Common myeloid progenitor, CD34-positive (primary cell): ENCODE measurements at regions not wholly inside any gene's neighbourhood (a gene's known extent, or its start where the extent isn't known, plus 50 kb on each side); places are given as distances from the start of the nearest gene placed in this dataset.

ENCODE experiments used
- CTCF ChIA-PET: fragments of 350-600 bp; sonication (Branson Sonifier 250); formaldehyde crosslinking; loops from one replicate; lab custom pipeline; 2021; ENCODE audit warnings: antibody characterized with exemption; lab: Charles Lee
- POLR2A ChIA-PET: fragments of 350-600 bp; sonication (Branson Sonifier 250); formaldehyde crosslinking; loops from one replicate; lab custom pipeline; 2021; ENCODE audit warnings: antibody characterized with exemption; lab: Charles Lee
- DNase-seq, 3 donors: peaks; one replicate each; pipeline versions ENCODE4 v3.0.0 to v3.0.0-alpha.2; 2013
- H3K27ac ChIP-seq, 2 experiments: 1 replicate in 1 of 2; 2 replicates in 1 of 2; pipeline ENCODE4 v1.7.0; 2013; ENCODE audit warnings: inconsistent platforms in 2 of 2, low read length in 2 of 2, mild to moderate bottlenecking in 2 of 2, low read depth in 1 of 2, moderate library complexity in 1 of 2; ENCODE audit not compliant: severe bottlenecking in 2 of 2, insufficient read depth in 1 of 2, poor library complexity in 1 of 2
- H3K27me3 ChIP-seq, 5 experiments: replicated peaks in 2 of 5; 1 replicate in 3 of 5; 2 replicates in 2 of 5; pipeline versions ENCODE4 v1.6.1 to v1.7.0; 2013; ENCODE audit warnings: low read length in 4 of 5, mild to moderate bottlenecking in 2 of 5, moderate library complexity in 2 of 5, inconsistent platforms in 1 of 5; ENCODE audit not compliant: insufficient read depth in 5 of 5, control insufficient read depth in 4 of 5
- H3K36me3 ChIP-seq, 4 experiments: 1 replicate in 2 of 4; 2 replicates in 2 of 4; pipeline versions ENCODE4 v1.6.1 to v1.7.0; 2013; ENCODE audit warnings: low read length in 3 of 4, control low read depth in 1 of 4, mild to moderate bottlenecking in 1 of 4; ENCODE audit not compliant: control insufficient read depth in 4 of 4, insufficient read depth in 4 of 4
- H3K4me1 ChIP-seq, 4 experiments: 1 replicate in 3 of 4; 2 replicates in 1 of 4; pipeline versions ENCODE4 v1.6.1 to v1.7.1; 2013; ENCODE audit warnings: low read length in 3 of 4, mild to moderate bottlenecking in 3 of 4, control low read depth in 1 of 4, inconsistent platforms in 1 of 4, moderate library complexity in 1 of 4; ENCODE audit not compliant: control insufficient read depth in 4 of 4, insufficient read depth in 4 of 4; ENCODE audit errors: control extremely low read depth in 1 of 4
- H3K4me3 ChIP-seq, 7 experiments: 1 replicate in 4 of 7; 2 replicates in 3 of 7; pipeline versions ENCODE4 v1.5.1 to v1.7.0; 2013; ENCODE audit warnings: mild to moderate bottlenecking in 7 of 7, low read length in 6 of 7, moderate library complexity in 6 of 7, inconsistent platforms in 2 of 7, low read depth in 2 of 7, control low read depth in 1 of 7; ENCODE audit not compliant: insufficient read depth in 4 of 7, control insufficient read depth in 1 of 7; ENCODE audit errors: extremely low read depth in 1 of 7
- H3K9me3 ChIP-seq, 5 experiments: 1 replicate in 4 of 5; 2 replicates in 1 of 5; pipeline versions ENCODE4 v1.6.1 to v1.7.1; 2013; ENCODE audit warnings: low read length in 4 of 5, mild to moderate bottlenecking in 2 of 5, inconsistent platforms in 1 of 5, low read depth in 1 of 5, moderate library complexity in 1 of 5; ENCODE audit not compliant: control insufficient read depth in 4 of 5, insufficient read depth in 2 of 5; ENCODE audit errors: control extremely low read depth in 1 of 5
- WGBS: methylation state at CpG from one replicate; pipeline ENCODE4 v1.1.5; 2013; ENCODE audit not compliant: insufficient coverage; 5-methylcytosine and 5-hydroxymethylcytosine counted together

- ChIA-PET POLR2A (no interaction called here), CTCF (no interaction called here)
- Histone ChIP-seq H3K4me3 (no peak overlapping the region), H3K36me3 (no peaks in the 10 kb centered on the region), H3K27me3 (peaks cover 0 to 7% (median 3%) of the 10 kb centered on the region in 5 experiments), H3K27ac (no peak overlapping the region), H3K4me1 (no peaks in the 10 kb centered on the region), H3K9me3 (peaks cover 0 to 3% (median 0%) of the 10 kb centered on the region in 5 experiments)
- 89% methylated on average over 5 of the region's 7 CpGs for WGBS
- DNase-seq: no peak
Observed at GRCh38 chr20:22466447-22467171, 117.8 kb downstream of the FOXA2 start.

DNA sequence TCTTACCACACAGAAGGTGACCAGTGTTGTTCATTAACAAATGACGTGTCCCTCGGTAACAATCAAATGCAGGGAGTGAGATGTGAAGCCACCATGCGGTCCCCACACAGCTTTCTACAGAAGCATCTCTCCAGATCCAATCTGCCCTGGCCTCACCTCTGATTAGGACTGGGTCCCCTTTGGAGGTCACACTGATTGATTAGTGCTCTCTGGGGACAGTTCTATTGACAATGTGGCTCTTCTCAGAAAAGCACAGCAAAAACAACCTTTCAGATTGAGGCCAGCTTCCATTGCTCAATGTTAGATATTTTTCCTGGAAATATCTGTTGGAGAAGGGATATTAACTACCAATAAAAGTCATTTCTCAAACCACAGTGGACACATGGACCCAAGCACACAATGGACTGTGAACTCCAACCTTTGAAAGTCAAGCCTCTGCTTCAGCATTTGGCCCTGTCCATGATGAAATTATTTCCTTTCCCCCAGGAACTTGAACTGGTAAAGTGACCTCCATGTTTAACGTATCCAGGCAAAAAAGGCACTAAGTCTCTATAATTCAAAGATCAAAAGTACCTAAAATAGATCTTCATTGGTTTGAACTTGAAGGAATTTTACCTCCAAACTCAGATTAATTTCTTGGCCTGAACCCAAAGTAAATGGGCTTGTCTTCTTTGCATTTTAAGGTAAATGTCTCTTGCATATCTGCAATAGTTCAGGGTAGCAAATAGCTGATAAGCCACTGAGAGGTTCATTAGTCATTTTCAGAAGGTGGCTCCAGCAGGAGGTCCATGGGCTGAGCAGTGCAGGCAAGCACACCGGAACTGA is 118.5 kb downstream of the FOXA2 start:
- Histone ChIP-seq H3K36me3 (no peaks in the 10 kb centered on the region), H3K9me3 (peaks cover 0 to 3% (median 0%) of the 10 kb centered on the region in 5 experiments), H3K27me3 (peaks cover 0 to 7% (median 3%) of the 10 kb centered on the region in 5 experiments), H3K4me3 (no peak overlapping the region), H3K27ac (no peak overlapping the region), H3K4me1 (no peaks in the 10 kb centered on the region)
- 89% methylated on average over 5 of the region's 5 CpGs for WGBS
- ChIA-PET CTCF (no interaction called here), POLR2A (no interaction called here)
- no peak for DNase-seq

DNA sequence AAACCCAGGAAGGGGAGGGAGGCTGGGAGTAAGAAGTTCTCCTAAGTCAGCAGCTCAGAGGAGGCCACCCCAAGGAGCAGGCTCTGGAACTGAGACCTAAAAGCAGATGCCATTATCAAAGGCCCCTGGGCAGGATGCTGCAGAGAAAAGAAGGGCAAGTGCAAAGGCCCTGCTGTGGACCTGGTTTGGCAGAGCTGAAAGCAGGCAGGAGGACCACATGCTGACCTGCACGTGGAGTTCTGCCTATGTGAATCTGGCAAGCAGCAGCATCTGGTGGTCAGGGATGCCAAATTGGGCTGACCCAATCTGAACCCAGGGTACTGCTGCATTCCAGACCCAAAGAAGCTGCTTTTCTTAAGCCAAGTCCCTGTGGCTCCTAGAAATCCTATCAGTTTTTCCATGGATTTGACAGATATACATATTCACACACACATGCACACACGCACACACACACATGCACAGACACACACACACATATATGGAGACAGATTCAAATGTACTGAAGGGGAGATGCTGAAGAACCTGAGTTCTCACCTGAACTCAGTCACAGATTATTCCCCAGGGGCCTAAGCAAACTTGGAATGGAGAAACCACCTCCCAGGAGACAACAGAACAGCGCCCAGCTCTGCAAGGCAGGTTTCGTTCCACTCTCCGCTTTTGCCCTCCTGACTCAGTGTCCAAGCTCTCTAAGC is 119.9 kb downstream of the FOXA2 start:
- H3K4me1 ChIP-seq: no peaks in the 10 kb centered on the region
- 87% methylated on average over 4 of the region's 5 CpGs for WGBS
- CTCF ChIA-PET: no interaction called here
- POLR2A ChIA-PET: no interaction called here
- no peak for DNase-seq
- H3K36me3 ChIP-seq: no peaks in the 10 kb centered on the region
- H3K27ac ChIP-seq: no peak overlapping the region
- H3K27me3 ChIP-seq: peaks cover 0 to 8% (median 5%) of the 10 kb centered on the region in 5 experiments
- peaks cover 0 to 3% (median 0%) of the 10 kb centered on the region in 5 experiments for H3K9me3 ChIP-seq
- no peak overlapping the region for H3K4me3 ChIP-seq

DNA sequence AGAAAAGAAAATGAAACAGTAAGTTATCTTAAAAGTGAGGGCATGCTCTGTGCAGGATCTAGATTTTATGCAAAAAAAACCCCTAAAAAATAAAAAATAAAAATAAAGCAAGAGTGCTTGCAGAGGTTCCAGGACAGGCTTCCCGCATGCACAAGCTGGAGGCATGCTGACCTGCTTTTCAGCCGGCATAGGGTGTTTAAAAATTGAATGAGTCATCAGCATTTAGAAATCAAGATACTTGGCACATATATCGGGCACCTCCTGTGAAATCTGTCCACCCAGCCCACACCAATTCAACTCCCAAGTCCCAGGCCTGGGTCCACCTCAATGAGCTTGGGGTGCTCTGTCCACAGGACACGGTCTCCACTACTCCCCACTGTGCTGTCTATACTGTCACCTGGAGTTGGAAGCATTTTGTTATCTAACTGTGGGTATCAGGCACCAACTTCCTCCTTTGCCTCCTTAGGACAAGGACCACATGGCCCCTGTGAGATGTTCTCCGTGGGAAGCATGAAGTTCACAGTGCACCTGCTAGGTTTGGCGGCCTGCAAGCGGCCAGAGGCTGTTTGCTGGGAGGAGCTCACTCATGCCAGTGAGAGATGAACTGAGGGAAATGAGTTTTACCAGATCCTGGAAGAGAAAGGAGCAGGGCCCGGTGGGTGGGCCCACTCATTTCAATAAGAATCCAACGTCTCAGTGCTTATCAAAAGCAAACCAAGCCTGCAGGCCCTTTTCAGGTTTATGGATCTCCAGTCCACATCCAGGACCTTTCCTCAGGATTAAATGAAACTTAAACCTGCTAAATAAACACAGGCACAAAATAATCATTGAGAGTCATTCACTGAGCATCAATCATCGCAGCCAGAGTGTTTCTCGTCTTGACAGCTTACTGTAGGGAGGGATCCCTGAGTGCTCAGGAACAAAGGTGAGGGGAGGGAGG is 121.1 kb downstream of the FOXA2 start:
- DNase-seq: no peak
- WGBS: 90% methylated on average over 8 of the region's 11 CpGs
- POLR2A ChIA-PET: no interaction called here
- Histone ChIP-seq H3K27ac (no peak overlapping the region), H3K4me3 (no peak overlapping the region), H3K4me1 (no peaks in the 10 kb centered on the region), H3K36me3 (no peaks in the 10 kb centered on the region), H3K27me3 (peaks cover 0 to 12% (median 7%) of the 10 kb centered on the region in 5 experiments), H3K9me3 (no peaks in the 10 kb centered on the region)
- CTCF ChIA-PET: interaction anchor here (1.8 kb wide), 1 partner anchor 9 kb away, joined by 3 read pairs; no protein-coding TSS in a partner anchor

GRCh38 chr20:22460803-22461202 is 123.6 kb downstream of the FOXA2 start:
- no peak overlapping the region for H3K27ac ChIP-seq
- no peak overlapping the region for H3K4me3 ChIP-seq
- no peaks in the 10 kb centered on the region for H3K9me3 ChIP-seq
- H3K4me1 ChIP-seq: no peaks in the 10 kb centered on the region
- CTCF ChIA-PET: no interaction called here
- DNase-seq: no peak
- 100% methylated on average over 1 of the region's 2 CpGs for WGBS
- peaks cover 0 to 18% (median 8%) of the 10 kb centered on the region in 5 experiments for H3K27me3 ChIP-seq
- POLR2A ChIA-PET: interaction anchor here (0.6 kb wide), 1 partner anchor 139 kb away, joined by 3 read pairs; no protein-coding TSS in a partner anchor
- no peaks in the 10 kb centered on the region for H3K36me3 ChIP-seq

DNA sequence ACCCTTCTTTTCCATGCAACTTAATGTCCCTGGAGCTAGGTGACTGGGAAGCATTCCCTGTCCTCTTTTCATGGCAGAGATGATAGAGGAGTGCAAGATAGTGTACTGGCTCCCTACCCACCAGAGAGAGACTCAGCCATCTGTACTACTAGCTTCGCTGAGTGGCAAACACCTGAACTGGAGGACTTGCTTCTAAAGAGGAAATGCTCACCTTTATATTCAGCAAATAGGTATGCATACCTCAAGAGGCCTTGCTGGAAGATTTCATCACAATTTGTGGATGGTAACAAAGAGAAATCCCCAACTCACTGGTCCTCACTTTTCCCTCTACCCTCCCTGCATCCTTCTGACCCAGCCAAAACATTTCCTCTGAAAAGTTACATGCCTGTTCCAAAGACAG is 124.1 kb downstream of the FOXA2 start:
- H3K4me3 ChIP-seq: no peak overlapping the region
- DNase-seq: no peak
- ChIA-PET POLR2A (no interaction called here), CTCF (no interaction called here)
- H3K9me3 ChIP-seq: no peaks in the 10 kb centered on the region
- no peak overlapping the region for H3K27ac ChIP-seq
- H3K27me3 ChIP-seq: peaks cover 0 to 18% (median 8%) of the 10 kb centered on the region in 5 experiments
- no peaks in the 10 kb centered on the region for H3K4me1 ChIP-seq
- 100% methylated on average over 1 of the region's 1 CpG for WGBS
- no peaks in the 10 kb centered on the region for H3K36me3 ChIP-seq
